ENCODE measurements at regions not wholly inside any gene's neighbourhood (a gene's known extent, or its start where the extent isn't known, plus 50 kb on each side); places are given as distances from the start of the nearest gene placed in this dataset.

- Histone ChIP-seq H3K27ac (ENCODE audit: low read length) (no peak overlapping the region), H3K9me3 (ENCODE audit: control insufficient read depth, insufficient read depth, low read depth, low read length) (no peaks in the 10 kb centered on the region), H3K4me3 (ENCODE audit: low read depth in 2 of 2, low read length in 2 of 2) (no peak overlapping the region), H3K36me3 (ENCODE audit: control insufficient read depth, insufficient read depth, low read length) (no peaks in the 10 kb centered on the region), H3K4me1 (ENCODE audit: control insufficient read depth, insufficient read depth, low read length) (no peaks in the 10 kb centered on the region), H3K27me3 (ENCODE audit: control insufficient read depth, insufficient read depth, low read length) (peaks cover 2% of the 10 kb centered on the region; the same call in 1 of the 2 replicates)
- in situ Hi-C loops (cut with HindIII; ENCODE audit: low pct_unique_long_range_greater_than_20kb, low sequenced_read_pairs): no loop called here
- ATAC-seq (no peak), DNase-seq (ENCODE audit: low read depth, low spot score) (no peak)
- ChIA-PET CTCF (no interaction called here), POLR2A (no interaction called here)
- TF ChIP-seq SIN3A (IDR thresholded peaks at IDR 0.05; ENCODE audit: borderline replicate concordance, insufficient read depth, low read depth, low read length) (no peak), TCF7L2 (IDR thresholded peaks at IDR 0.05; ENCODE audit: low read depth, low read length) (no peak), REST (IDR thresholded peaks at IDR 0.05; ENCODE audit: insufficient read depth in 1 of 2, low read depth in 2 of 2, low read length in 1 of 2) (no peak), POLR2AphosphoS5 (IDR thresholded peaks at IDR 0.05; ENCODE audit: low read depth, low read length) (no peak), CTCF (IDR thresholded peaks at IDR 0.05) (no peak)
- no TSS peak for BruUV-seq (replicated peaks)
- intact Hi-C loops (cut with micrococcal nuclease; ENCODE audit: unreplicated experiment): no loop called here
Observed at GRCh38 chr20:52622081-52622480, 350.1 kb upstream of the TSHZ2 start.

GRCh38 chr20:52621401-52621800, 350.8 kb upstream of the TSHZ2 start:
- peaks cover 2% of the 10 kb centered on the region; the same call in 1 of the 2 replicates for H3K27me3 ChIP-seq (ENCODE audit: control insufficient read depth, insufficient read depth, low read length)
- intact Hi-C loops (cut with micrococcal nuclease; ENCODE audit: unreplicated experiment) (no loop called here), in situ Hi-C loops (cut with HindIII; ENCODE audit: low pct_unique_long_range_greater_than_20kb, low sequenced_read_pairs) (no loop called here)
- POLR2A ChIA-PET: no interaction called here
- H3K9me3 ChIP-seq (ENCODE audit: control insufficient read depth, insufficient read depth, low read depth, low read length): no peaks in the 10 kb centered on the region
- no peak overlapping the region for H3K27ac ChIP-seq (ENCODE audit: low read length)
- DNase-seq (ENCODE audit: low read depth, low spot score): no peak
- no peak for TF ChIP-seq CTCF (IDR thresholded peaks at IDR 0.05)
- TF ChIP-seq SIN3A (IDR thresholded peaks at IDR 0.05; ENCODE audit: borderline replicate concordance, insufficient read depth, low read depth, low read length): no peak
- no peak for TF ChIP-seq POLR2AphosphoS5 (IDR thresholded peaks at IDR 0.05; ENCODE audit: low read depth, low read length)
- no peak for TF ChIP-seq REST (IDR thresholded peaks at IDR 0.05; ENCODE audit: insufficient read depth in 1 of 2, low read depth in 2 of 2, low read length in 1 of 2)
- no peak for TF ChIP-seq TCF7L2 (IDR thresholded peaks at IDR 0.05; ENCODE audit: low read depth, low read length)
- H3K36me3 ChIP-seq (ENCODE audit: control insufficient read depth, insufficient read depth, low read length): no peaks in the 10 kb centered on the region
- no peak overlapping the region for H3K4me3 ChIP-seq (ENCODE audit: low read depth in 2 of 2, low read length in 2 of 2)
- BruUV-seq (replicated peaks): no TSS peak
- no peaks in the 10 kb centered on the region for H3K4me1 ChIP-seq (ENCODE audit: control insufficient read depth, insufficient read depth, low read length)
- CTCF ChIA-PET: no interaction called here
- ATAC-seq: no peak
